ENCODE measurements at regions not wholly inside any gene's neighbourhood (a gene's known extent, or its start where the extent isn't known, plus 50 kb on each side); places are given as distances from the start of the nearest gene placed in this dataset.

- no peak for DNase-seq
These were observed 884.6 kb downstream of the TTLL7 start for GRCh38 chr1:83114136-83114834.

- no peak for DNase-seq
These were observed 885.3 kb downstream of the TTLL7 start for GRCh38 chr1:83113652-83114051.

- DNase-seq: no peak
These were observed 886.6 kb downstream of the TTLL7 start for GRCh38 chr1:83112248-83112885.

DNA sequence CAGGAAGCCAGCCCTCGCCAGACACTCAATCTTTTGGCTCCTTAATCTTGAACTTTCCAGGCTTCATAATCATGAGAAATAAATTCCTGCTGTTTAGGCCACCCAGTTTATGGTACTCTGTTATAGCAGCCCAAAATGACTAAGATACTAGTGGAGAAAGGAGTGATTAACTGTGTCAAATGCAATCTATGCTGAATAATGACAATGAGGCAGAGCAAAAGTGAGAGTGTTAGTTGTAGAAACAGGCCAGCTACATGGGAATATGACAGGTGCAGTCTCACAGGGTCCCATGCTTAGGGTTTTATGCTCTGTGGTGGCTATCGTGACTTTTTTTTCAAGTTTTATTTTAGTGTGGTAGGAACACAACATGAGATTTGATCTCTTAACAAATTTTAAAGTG is 888.8 kb downstream of the TTLL7 start:
- no peak for DNase-seq

DNA sequence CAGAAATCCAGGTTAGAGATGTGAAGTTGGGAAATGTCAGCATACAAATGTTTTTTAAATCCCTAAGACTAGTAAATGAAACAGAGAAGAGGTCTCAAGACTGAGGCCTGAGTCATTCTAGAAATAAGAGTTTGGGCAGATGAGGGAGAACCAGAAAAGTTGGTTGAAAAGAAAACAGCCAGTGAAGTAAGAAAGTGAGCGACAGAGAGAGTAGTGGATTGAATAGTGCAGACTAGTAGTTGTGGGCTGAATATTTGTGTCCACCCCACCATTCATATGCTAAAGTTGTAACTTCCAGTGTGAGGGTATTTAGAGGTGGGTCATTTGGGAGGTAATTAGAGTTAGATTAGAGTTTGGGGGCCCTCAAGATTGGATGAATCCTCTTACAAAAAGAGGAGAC is 889.2 kb downstream of the TTLL7 start:
- no peak for DNase-seq

- DNase-seq: no peak
These were observed 894.4 kb downstream of the TTLL7 start for GRCh38 chr1:83104558-83104957.

GRCh38 chr1:83103341-83103740 is 895.6 kb downstream of the TTLL7 start:
- DNase-seq: no peak

- DNase-seq: no peak
These were observed 896.3 kb downstream of the TTLL7 start for GRCh38 chr1:83102630-83103071.

DNA sequence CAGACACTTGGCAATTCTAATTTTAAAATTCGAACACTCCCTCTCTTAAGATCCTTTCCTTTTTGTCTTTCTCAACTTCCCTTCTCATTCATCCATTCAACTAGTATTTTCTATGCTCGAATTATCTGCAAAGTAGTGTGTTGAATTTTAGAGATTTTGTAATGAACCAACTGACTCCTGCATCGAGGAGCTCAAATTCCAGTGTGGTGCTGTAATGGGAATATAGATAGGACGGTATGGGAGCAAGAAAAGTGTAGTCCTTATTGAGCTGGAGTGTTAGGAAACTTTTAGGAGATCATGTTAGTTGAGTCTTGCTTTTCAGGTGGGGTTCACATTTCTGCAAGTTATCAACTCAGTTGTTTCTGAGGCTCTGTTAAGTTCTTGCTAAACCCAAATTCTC is 897.5 kb downstream of the TTLL7 start:
- no peak for DNase-seq

DNA sequence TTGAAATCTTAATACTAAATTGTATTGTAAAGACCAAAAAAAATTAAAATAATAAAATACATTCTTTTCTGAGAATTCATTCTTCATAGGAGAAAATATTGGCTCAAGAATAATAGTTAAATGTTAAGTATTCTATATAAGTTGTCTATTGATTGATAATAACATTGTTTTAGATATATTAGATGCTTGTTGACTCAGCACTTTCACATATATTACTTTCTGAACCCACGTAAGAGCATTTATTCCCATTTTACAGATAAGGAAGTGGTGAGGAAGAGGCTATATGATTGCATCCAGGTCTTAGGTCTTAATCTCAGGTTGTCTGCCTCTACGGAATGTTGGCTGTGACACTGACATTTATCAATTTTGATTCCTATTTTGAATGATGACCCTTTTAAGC is 898.8 kb downstream of the TTLL7 start:
- DNase-seq: no peak

- DNase-seq: no peak
These were observed 900.1 kb downstream of the TTLL7 start for GRCh38 chr1:83098791-83099190.

DNA sequence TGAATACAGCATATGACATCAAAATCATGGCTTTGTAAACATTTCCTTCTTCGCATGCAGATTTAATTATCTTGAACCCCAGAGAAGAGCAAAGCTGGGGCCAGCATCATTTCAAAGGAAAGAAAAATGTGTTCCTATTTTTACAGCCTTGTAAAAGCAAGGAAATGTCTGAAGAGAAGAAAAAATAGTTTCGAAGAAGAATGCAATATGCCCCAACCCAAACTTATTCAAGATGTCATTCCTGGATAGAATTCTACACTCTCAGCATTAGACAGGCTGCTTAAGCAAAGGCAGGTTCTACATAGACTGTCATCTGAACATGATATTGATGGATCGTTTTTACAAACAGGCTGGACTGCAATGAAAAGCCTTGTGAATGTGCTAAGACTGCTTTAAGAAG is 900.8 kb downstream of the TTLL7 start:
- DNase-seq: no peak

DNA sequence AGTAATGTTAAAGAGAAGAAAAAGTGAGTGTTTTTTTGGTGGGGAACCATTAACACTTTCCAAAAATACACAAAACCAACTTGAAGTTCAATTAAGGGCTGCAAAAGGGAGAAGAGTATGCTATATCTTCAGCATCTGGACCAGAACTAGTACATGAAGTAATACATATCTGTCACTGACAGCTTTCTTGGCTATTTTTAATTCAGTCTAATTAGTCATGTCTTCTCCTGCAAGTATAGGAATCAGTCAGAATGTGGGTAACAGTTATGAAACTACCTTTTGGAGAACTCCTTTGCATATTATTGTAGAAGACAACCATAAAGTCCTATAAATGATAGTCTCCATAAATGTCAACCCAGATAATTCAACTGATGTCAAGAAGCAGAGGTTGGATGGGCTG is 901.2 kb downstream of the TTLL7 start:
- DNase-seq: no peak

- no peak for DNase-seq
These were observed 903.4 kb downstream of the TTLL7 start for GRCh38 chr1:83095570-83095969.

DNA sequence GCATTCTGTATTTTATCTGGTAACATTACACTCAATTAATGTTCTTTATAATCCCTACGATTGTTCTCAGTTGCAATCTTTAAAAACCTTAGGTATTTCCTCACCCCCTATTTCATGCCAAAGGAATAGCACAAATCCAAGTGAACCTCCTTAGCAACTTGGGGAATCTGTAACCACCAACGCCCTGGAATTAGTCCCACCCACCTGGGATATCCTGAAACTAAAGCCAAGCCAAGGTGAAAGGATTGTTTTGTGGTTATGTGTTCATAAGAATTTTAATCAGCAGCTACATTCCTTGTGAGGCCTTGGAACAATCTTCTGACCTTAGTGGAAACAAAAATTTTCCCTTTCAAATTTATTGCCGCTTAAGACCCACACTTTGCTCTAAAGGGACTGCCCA is 908.7 kb downstream of the TTLL7 start:
- DNase-seq: no peak

- DNase-seq: no peak
These were observed 911.1 kb downstream of the TTLL7 start for GRCh38 chr1:83087851-83088250.

- no peak for DNase-seq
These were observed 911.9 kb downstream of the TTLL7 start for GRCh38 chr1:83086986-83087512.

GRCh38 chr1:83086346-83086745 is 912.6 kb downstream of the TTLL7 start:
- DNase-seq: no peak

GRCh38 chr1:83083589-83084224 is 915.2 kb downstream of the TTLL7 start:
- DNase-seq: no peak

DNA sequence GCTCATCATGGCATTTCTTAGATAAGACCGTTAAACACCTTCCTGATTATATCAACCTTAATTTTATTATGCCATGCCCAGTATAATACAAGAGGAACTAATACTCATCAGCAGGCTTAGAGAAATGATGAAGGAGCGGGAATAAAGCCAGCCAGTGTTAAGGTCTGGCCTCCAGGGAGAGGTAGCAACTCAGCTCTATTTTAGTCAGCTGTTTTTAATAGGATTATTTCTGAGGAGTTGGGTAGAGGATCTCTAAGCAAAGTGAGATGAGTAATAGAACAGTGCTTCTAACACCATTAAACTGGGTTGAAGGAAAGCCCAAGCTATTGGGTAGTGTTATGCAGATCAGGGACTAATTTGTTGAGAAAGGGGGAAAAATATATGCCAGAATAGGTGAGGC is 921.5 kb downstream of the TTLL7 start:
- no peak for DNase-seq

GRCh38 chr1:83075107-83075506 is 923.8 kb downstream of the TTLL7 start:
- no peak for DNase-seq

DNA sequence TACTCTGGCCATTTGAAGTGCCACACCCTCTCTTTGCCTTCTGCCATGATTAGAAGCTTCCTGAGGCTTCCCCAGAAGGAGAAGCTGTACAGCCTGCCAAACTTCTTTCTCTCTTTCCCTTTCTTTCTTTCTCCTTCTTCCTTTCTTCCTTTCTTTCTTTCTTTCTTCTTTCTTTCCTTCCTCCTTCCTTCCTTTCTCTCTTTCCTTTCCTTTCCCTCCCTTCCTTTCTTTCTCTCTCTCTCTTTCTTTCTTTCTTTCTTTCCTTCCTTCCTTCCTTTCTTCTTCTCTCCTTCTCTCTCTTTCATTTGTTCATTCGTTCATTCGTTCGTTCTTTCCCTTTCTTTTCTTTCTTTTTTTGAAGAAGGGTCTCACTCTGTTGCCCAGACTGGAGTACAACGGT is 931.0 kb downstream of the TTLL7 start:
- no peak for DNase-seq

DNA sequence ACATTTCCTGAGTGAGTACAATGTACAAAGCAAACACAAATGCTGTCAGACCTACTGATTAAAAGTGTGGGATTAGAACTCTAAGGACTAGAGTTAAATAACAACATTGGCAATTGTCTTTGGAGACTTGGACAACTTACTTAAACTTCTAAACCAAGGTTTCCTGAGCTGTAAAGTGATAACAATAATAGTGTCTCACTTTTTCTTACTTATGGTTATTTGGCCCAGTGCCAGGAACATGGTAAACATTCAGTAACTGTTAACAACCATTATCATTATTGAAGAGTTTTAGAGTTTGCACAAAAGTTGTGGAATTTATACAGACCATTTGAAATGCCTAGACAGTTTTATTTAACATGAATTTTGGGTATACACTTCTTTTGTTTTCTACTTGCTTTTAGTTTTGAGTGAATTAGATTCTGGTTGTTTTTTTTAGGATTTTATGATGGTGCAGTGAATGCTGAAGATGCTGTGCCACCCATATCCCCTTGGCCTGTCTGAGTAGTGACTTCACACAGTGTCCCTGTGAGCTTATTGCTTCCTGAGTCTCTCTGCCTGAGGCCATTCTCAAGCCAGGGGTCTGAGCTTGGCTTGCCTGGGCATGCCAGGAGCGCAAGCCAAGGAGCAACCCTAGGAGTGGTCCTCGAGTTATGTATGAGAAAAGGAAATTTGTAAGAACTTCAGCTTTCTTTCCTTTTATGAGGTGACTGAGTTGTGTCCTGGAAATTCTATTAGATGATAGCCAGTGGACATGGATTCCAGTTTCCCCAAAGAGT is 932.8 kb downstream of the TTLL7 start:
- DNase-seq: no peak
